ENCODE measurements at regions not wholly inside any gene's neighbourhood (a gene's known extent, or its start where the extent isn't known, plus 50 kb on each side); places are given as distances from the start of the nearest gene placed in this dataset.
A peak's percentile ranks its signal among the peaks of the same experiment; 100 is the strongest.

DNA sequence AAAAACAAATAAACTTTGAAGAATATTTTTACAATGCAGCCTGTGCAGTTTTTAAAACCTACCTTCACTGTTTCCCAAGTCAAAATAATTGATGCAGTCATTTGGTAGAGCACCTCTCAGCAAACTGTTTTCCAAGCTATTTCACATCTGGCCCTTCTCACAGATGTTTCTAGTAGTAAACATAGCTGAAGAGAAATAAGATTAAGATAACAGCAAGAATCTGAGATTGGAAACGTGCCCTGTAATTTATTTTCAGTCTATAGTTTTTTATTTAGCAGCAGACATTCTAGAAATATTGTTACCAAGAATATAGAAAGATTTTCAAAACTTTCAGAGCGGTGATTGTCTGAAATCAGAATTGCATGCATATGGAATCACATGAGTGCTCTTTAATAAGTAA, 440.2 kb downstream of the TRIB2 start:
- TF ChIP-seq, protein P1, sequence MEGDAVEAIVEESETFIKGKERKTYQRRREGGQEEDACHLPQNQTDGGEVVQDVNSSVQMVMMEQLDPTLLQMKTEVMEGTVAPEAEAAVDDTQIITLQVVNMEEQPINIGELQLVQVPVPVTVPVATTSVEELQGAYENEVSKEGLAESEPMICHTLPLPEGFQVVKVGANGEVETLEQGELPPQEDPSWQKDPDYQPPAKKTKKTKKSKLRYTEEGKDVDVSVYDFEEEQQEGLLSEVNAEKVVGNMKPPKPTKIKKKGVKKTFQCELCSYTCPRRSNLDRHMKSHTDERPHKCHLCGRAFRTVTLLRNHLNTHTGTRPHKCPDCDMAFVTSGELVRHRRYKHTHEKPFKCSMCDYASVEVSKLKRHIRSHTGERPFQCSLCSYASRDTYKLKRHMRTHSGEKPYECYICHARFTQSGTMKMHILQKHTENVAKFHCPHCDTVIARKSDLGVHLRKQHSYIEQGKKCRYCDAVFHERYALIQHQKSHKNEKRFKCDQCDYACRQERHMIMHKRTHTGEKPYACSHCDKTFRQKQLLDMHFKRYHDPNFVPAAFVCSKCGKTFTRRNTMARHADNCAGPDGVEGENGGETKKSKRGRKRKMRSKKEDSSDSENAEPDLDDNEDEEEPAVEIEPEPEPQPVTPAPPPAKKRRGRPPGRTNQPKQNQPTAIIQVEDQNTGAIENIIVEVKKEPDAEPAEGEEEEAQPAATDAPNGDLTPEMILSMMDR (IDR thresholded peaks at IDR 0.05): no peak
- CTCF ChIA-PET: no interaction called here
- Mint-ChIP-seq H3K27me3 (peaks cover 19% of the 10 kb centered on the region), H3K4me3 (no peak overlapping the region), H3K4me1 (ENCODE audit: low read depth) (no peaks in the 10 kb centered on the region), H3K9me3 (no peaks in the 10 kb centered on the region), H3K27ac (no peak overlapping the region), H3K36me3 (ENCODE audit: low read depth) (no peaks in the 10 kb centered on the region)
- DNase-seq (no peak), ATAC-seq (no peak)
- POLR2A ChIA-PET: interaction anchor here (0.6 kb wide), 1 partner anchor 304 kb away, joined by 3 read pairs; no protein-coding TSS in a partner anchor
- intact Hi-C loops (cut with micrococcal nuclease): no loop called here

DNA sequence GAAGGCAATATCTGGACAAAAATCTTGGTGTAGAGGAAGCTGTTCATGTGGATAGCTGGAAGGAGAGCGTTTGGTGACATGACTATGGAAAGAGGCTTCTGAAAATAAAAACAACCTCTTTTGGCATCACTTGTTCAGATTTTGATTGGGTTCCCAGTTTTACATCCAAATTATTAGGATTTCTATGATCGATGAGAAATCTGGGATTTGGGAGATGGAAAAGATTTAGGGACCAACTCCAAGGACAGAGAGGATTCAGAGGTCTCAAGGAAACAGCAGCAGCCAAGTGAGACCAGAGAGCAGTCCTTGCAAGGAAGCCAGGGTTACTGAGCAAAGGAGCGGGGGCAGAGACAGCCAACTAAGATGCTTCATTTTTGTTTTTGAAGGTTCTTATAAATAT, 441.7 kb downstream of the TRIB2 start:
- Mint-ChIP-seq H3K27me3 (peaks cover 17% of the 10 kb centered on the region), H3K4me3 (no peak overlapping the region), H3K36me3 (ENCODE audit: low read depth) (no peaks in the 10 kb centered on the region), H3K27ac (no peak overlapping the region), H3K4me1 (ENCODE audit: low read depth) (no peaks in the 10 kb centered on the region), H3K9me3 (no peaks in the 10 kb centered on the region)
- ChIA-PET POLR2A (no interaction called here), CTCF (no interaction called here)
- DNase-seq: no peak
- TF ChIP-seq, protein P1 (IDR thresholded peaks at IDR 0.05): no peak
- no peak for ATAC-seq
- intact Hi-C loops (cut with micrococcal nuclease): no loop called here

DNA sequence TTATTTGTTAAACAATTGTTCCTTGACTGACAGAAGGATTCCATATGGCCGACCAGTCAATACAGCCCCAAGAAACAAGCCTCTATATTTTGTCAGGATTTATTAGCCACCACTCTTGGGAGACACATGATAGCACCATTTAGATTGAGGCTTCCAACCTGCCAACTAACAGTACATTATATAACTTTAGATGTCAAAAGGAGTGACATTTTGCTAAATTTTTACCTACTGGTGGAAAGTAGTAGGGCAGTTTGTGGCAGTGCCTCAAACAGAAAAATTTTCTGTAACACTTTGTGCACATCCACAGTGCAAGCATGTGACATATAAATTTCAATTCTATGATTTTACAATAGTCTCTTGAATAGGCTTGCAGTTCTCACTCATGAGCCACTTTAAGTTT, 464.0 kb downstream of the TRIB2 start:
- H3K27ac Mint-ChIP-seq: no peak overlapping the region
- H3K4me1 Mint-ChIP-seq (ENCODE audit: low read depth): no peaks in the 10 kb centered on the region
- CTCF ChIA-PET: no interaction called here
- H3K4me3 Mint-ChIP-seq: no peak overlapping the region
- H3K36me3 Mint-ChIP-seq (ENCODE audit: low read depth): no peaks in the 10 kb centered on the region
- ATAC-seq (no peak), DNase-seq (no peak)
- POLR2A ChIA-PET: no interaction called here
- peaks cover 4% of the 10 kb centered on the region for H3K9me3 Mint-ChIP-seq
- TF ChIP-seq, protein P1 (IDR thresholded peaks at IDR 0.05): no peak
- H3K27me3 Mint-ChIP-seq: peaks cover 4% of the 10 kb centered on the region
- intact Hi-C loops (cut with micrococcal nuclease): no loop called here

DNA sequence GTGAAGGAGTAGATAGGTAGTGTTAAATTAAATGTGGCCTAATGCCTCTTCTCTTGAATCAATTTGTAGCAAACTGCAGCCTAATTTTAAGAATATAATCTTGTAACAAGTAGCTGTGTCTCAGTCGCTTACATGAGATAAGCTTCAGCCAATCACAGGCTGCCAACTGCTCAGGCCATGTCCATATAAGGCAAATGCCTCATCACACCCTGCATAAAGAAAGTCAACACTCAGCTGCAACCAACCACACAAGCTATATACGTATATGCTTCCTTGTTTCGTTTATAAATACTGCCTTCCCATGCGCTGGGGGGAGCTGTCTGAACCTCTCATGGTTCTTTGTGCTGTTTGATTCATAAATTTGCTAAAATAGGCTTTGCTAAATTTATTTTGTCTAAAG, 476.3 kb downstream of the TRIB2 start:
- H3K27me3 Mint-ChIP-seq: peaks cover 4% of the 10 kb centered on the region
- no peaks in the 10 kb centered on the region for H3K9me3 Mint-ChIP-seq
- no peaks in the 10 kb centered on the region for H3K4me1 Mint-ChIP-seq (ENCODE audit: low read depth)
- ATAC-seq (peak; percentile 71), DNase-seq (no peak)
- POLR2A ChIA-PET: no interaction called here
- no peaks in the 10 kb centered on the region for H3K36me3 Mint-ChIP-seq (ENCODE audit: low read depth)
- intact Hi-C loops (cut with micrococcal nuclease): no loop called here
- TF ChIP-seq, protein P1 (IDR thresholded peaks at IDR 0.05): no peak
- H3K27ac Mint-ChIP-seq: no peak overlapping the region
- CTCF ChIA-PET: no interaction called here
- no peak overlapping the region for H3K4me3 Mint-ChIP-seq

DNA sequence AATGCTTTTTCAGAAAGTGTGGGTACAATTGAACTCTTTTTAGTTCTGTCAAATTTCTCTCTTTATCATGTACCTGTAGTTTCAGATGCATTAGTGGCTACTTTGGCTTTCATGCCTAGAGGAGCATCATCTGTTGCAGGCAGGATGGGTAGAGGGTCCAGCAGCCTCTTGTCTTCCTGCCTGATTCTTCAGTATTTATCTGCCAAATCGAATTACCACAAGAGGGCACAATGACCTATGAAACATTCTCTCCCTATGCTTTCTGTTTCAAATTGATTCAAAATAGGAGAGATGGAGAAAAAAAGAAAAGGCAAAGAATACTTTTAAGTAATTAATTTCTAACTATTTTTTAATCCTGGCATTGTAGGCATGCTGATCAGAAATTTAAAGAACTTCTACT, 477.2 kb downstream of the TRIB2 start:
- POLR2A ChIA-PET: no interaction called here
- intact Hi-C loops (cut with micrococcal nuclease): no loop called here
- CTCF ChIA-PET: no interaction called here
- Mint-ChIP-seq H3K27ac (no peak overlapping the region), H3K36me3 (ENCODE audit: low read depth) (no peaks in the 10 kb centered on the region), H3K27me3 (peaks cover 4% of the 10 kb centered on the region), H3K4me1 (ENCODE audit: low read depth) (no peaks in the 10 kb centered on the region), H3K9me3 (no peaks in the 10 kb centered on the region), H3K4me3 (no peak overlapping the region)
- ATAC-seq (no peak), DNase-seq (no peak)
- TF ChIP-seq, protein P1 (IDR thresholded peaks at IDR 0.05): peak; percentile 32

Measured in activated CD8-positive, alpha-beta T cell treated with anti-CD3 and anti-CD28 coated beads for 36 hours (primary cell).